ENCODE measurements at regions not wholly inside any gene's neighbourhood (a gene's known extent, or its start where the extent isn't known, plus 50 kb on each side); places are given as distances from the start of the nearest gene placed in this dataset.

DNA sequence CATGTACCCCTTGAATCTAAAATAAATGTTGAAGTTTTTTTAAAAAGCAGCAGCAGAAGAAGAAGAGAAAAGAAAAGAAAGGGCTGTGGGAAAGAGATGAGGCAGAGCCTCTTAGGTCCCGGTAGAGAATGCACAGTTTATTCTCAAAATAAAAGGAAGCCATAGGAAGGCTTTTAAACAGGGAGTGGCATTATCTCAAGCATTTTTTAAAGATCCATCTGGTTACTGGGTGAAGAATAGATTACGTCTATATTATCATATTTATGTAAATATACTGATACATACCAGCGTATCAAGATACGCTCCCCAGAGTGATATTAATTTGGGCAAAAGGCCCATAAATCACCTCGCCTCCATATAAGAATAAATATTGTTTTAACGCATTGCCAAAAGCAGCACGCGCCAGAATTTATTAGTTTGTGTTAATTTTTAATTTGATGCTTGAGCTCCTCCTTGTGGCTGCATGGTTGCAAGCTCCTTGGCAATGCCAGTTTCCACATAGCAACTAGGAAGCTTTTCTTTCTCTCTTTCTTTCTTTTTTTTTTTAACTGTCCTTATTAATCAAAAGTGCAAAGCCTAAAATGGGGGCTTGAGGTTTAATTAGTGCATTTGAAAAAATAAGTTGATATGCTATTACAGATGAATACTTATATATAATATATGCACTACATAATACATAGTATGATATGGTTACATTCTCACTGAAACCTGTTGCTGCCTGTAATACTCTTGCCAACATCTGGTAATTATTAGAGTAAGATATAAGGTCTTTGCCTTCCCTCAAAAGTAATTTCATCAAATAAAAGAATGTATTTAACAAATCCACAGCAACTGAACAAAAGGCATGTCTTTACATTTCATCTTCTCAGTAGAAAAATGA, 242.8 kb upstream of the UBE2E2 start:
- no peak overlapping the region for H3K4me3 ChIP-seq
- peak; percentile 64 for ATAC-seq
- H3K4me1 ChIP-seq = peaks cover 4% of the 10 kb centered on the region
- no peaks in the 10 kb centered on the region for H3K36me3 ChIP-seq (replicated peaks in 1 of 2; ENCODE audit: insufficient read depth in 1 of 2, low read depth in 2 of 2)
- peak; percentile 53 to 76 (median 64) for DNase-seq
- H3K9me3 ChIP-seq = no peaks in the 10 kb centered on the region
- H3K27ac ChIP-seq = no peak overlapping the region
- TF ChIP-seq POLR2A (IDR thresholded peaks at IDR 0.05) = no peak
- TF ChIP-seq, protein P1, sequence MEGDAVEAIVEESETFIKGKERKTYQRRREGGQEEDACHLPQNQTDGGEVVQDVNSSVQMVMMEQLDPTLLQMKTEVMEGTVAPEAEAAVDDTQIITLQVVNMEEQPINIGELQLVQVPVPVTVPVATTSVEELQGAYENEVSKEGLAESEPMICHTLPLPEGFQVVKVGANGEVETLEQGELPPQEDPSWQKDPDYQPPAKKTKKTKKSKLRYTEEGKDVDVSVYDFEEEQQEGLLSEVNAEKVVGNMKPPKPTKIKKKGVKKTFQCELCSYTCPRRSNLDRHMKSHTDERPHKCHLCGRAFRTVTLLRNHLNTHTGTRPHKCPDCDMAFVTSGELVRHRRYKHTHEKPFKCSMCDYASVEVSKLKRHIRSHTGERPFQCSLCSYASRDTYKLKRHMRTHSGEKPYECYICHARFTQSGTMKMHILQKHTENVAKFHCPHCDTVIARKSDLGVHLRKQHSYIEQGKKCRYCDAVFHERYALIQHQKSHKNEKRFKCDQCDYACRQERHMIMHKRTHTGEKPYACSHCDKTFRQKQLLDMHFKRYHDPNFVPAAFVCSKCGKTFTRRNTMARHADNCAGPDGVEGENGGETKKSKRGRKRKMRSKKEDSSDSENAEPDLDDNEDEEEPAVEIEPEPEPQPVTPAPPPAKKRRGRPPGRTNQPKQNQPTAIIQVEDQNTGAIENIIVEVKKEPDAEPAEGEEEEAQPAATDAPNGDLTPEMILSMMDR (IDR thresholded peaks at IDR 0.05) = peak; percentile 53 to 86 (median 74)
- no peaks in the 10 kb centered on the region for H3K27me3 ChIP-seq
- intact Hi-C loops (cut with DNase I) = no loop called here
- 2 to 4% methylated on average over 8 of the region's 8 CpGs for WGBS, 2 donors

GRCh38 chr3:22962244-22962643, 240.9 kb upstream of the UBE2E2 start:
- no peak overlapping the region for H3K4me3 ChIP-seq
- H3K36me3 ChIP-seq (replicated peaks in 1 of 2; ENCODE audit: insufficient read depth in 1 of 2, low read depth in 2 of 2) = no peaks in the 10 kb centered on the region
- WGBS, 2 donors = 61 to 62% methylated on average over 3 of the region's 3 CpGs
- no peaks in the 10 kb centered on the region for H3K9me3 ChIP-seq
- intact Hi-C loops (cut with DNase I) = no loop called here
- DNase-seq (no peak), ATAC-seq (no peak)
- peaks cover 4% of the 10 kb centered on the region for H3K4me1 ChIP-seq
- H3K27ac ChIP-seq = no peak overlapping the region
- H3K27me3 ChIP-seq = no peaks in the 10 kb centered on the region
- TF ChIP-seq, protein P1 (IDR thresholded peaks at IDR 0.05) = no peak
- TF ChIP-seq POLR2A (IDR thresholded peaks at IDR 0.05) = no peak

GRCh38 chr3:22966349-22966748, 236.8 kb upstream of the UBE2E2 start:
- Histone ChIP-seq H3K36me3 (replicated peaks in 1 of 2; ENCODE audit: insufficient read depth in 1 of 2, low read depth in 2 of 2) (no peaks in the 10 kb centered on the region), H3K27me3 (no peaks in the 10 kb centered on the region), H3K4me1 (no peaks in the 10 kb centered on the region), H3K27ac (no peak overlapping the region), H3K9me3 (no peaks in the 10 kb centered on the region), H3K4me3 (no peak overlapping the region)
- no peak for DNase-seq
- intact Hi-C loops (cut with DNase I) = no loop called here
- no peak for TF ChIP-seq POLR2A (IDR thresholded peaks at IDR 0.05)
- TF ChIP-seq, protein P1 (IDR thresholded peaks at IDR 0.05) = no peak
- ATAC-seq = no peak

GRCh38 chr3:22969276-22969675, 233.9 kb upstream of the UBE2E2 start:
- WGBS, 2 donors = 83 to 89% methylated on average over 1 of the region's 1 CpG
- ATAC-seq (no peak), DNase-seq (no peak)
- TF ChIP-seq, protein P1 (IDR thresholded peaks at IDR 0.05) = no peak
- no peak for TF ChIP-seq POLR2A (IDR thresholded peaks at IDR 0.05)
- intact Hi-C loops (cut with DNase I) = no loop called here
- no peaks in the 10 kb centered on the region for H3K36me3 ChIP-seq (replicated peaks in 1 of 2; ENCODE audit: insufficient read depth in 1 of 2, low read depth in 2 of 2)
- no peak overlapping the region for H3K4me3 ChIP-seq
- no peaks in the 10 kb centered on the region for H3K27me3 ChIP-seq
- no peaks in the 10 kb centered on the region for H3K9me3 ChIP-seq
- H3K4me1 ChIP-seq = no peaks in the 10 kb centered on the region
- no peak overlapping the region for H3K27ac ChIP-seq

GRCh38 chr3:22971497-22971896, 231.6 kb upstream of the UBE2E2 start:
- TF ChIP-seq, protein P1 (IDR thresholded peaks at IDR 0.05) = no peak
- no peak for TF ChIP-seq POLR2A (IDR thresholded peaks at IDR 0.05)
- no peaks in the 10 kb centered on the region for H3K4me1 ChIP-seq
- no peak overlapping the region for H3K27ac ChIP-seq
- no peaks in the 10 kb centered on the region for H3K36me3 ChIP-seq (replicated peaks in 1 of 2; ENCODE audit: insufficient read depth in 1 of 2, low read depth in 2 of 2)
- intact Hi-C loops (cut with DNase I) = no loop called here
- no peaks in the 10 kb centered on the region for H3K9me3 ChIP-seq
- ATAC-seq (no peak), DNase-seq (no peak)
- H3K4me3 ChIP-seq = no peak overlapping the region
- no peaks in the 10 kb centered on the region for H3K27me3 ChIP-seq
- 95 to 96% methylated on average over 3 of the region's 3 CpGs for whole genome bisulfite sequencing, 2 donors
